MCF 10A (cell line): ENCODE measurements at regions not wholly inside any gene's neighbourhood (a gene's known extent, or its start where the extent isn't known, plus 50 kb on each side); places are given as distances from the start of the nearest gene placed in this dataset.

Source experiments
- BruUV-seq: library from RNA; stranded (reverse); fragments of 400-500 nt; replicated peaks from 2 replicates; lab custom pipeline; 2021; lab: Mats Ljungman, UMichigan
- CTCF ChIA-PET: fragments of 300-600 bp; sonication (Branson Sonifier 250); formaldehyde crosslinking; extraction: SDS; loops from one replicate; lab custom pipeline; 2021; ENCODE audit warnings: antibody characterized with exemption, inconsistent platforms; lab: Yijun Ruan, JAX
- POLR2A ChIA-PET: fragments of 300-600, 350-650 bp; sonication (Branson Sonifier 250); formaldehyde crosslinking; extraction: SDS; loops from one replicate; lab custom pipeline; 2020; ENCODE audit warnings: antibody characterized with exemption, inconsistent platforms; lab: Yijun Ruan, JAX
- DNase-seq: peaks from one replicate; pipeline ENCODE4 v3.0.0-alpha.2; 2018; ENCODE audit not compliant: unreplicated experiment
- H3K27ac Mint-ChIP-seq: one replicate; pipeline ENCODE4 v1.8.0; 2022; ENCODE audit warnings: mild to moderate bottlenecking, low read depth, mixed read lengths; ENCODE audit not compliant: unreplicated experiment
- H3K27me3 Mint-ChIP-seq: one replicate; pipeline ENCODE4 v1.8.0; 2022; ENCODE audit warnings: mixed read lengths; ENCODE audit not compliant: insufficient read depth, unreplicated experiment
- H3K36me3 Mint-ChIP-seq: one replicate; pipeline ENCODE4 v1.8.0; 2022; ENCODE audit warnings: mild to moderate bottlenecking, moderate library complexity, mixed read lengths; ENCODE audit not compliant: insufficient read depth, unreplicated experiment
- H3K4me1 Mint-ChIP-seq: one replicate; pipeline ENCODE4 v1.8.0; 2022; ENCODE audit warnings: mixed read lengths; ENCODE audit not compliant: insufficient read depth, unreplicated experiment
- H3K4me3 Mint-ChIP-seq: one replicate; pipeline ENCODE4 v1.8.0; 2022; ENCODE audit warnings: mild to moderate bottlenecking, moderate library complexity, mixed read lengths; ENCODE audit not compliant: unreplicated experiment
- H3K9me3 Mint-ChIP-seq: one replicate; pipeline ENCODE4 v1.8.0; 2022; ENCODE audit warnings: mixed read lengths; ENCODE audit not compliant: unreplicated experiment
- intact Hi-C: fragments of 100-400 bp; cut with micrococcal nuclease; formaldehyde crosslinking; loops from 2 replicates; pipeline ENCODE4 v1.14.1; 2022
- TF ChIP-seq, protein P1 (sequence below): fragments of 200-600 bp; IDR thresholded peaks from one replicate; pipeline ENCODE4 v1.8.0; 2022; ENCODE audit warnings: antibody characterized with exemption, mild to moderate bottlenecking; ENCODE audit not compliant: unreplicated experiment

DNA sequence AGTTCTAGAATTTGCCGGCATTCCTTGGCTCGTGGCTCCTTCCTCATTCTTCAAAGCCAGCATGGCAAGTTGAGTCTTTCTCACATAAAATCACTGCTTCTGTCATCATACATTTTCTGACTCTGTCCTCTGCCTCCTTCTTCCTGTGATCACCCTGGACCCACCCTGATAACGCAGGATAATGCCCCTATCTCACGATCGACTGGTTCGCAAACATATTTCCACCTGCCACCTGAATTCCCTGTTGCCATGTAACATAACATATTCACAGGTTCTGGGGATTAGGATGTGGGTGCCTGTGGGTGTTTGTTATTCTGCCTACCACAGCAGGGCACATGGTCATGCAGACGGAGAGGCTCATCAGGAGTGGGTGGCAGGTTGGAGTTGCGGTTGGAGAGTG lies 177.7 kb downstream of the NHLRC3 start:
- no peaks in the 10 kb centered on the region for H3K9me3 Mint-ChIP-seq

DNA sequence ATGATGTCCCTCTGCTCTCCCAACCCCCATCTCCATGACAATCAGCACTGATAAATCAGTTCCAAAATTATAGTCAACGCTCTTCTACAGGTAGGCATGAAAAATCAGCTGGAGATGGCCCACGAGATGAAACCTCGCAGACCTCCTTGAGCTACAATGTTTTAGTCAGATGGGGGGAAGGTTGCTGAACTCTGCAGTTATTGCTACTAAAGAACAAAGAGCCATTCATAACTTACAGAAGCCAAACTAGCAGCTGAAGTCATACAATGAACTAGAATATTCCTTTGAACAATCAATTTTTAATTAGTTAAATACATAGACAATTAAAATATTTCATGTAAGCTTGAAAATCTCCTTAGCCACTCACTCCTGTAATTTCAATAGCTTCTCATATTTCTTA lies 179.2 kb downstream of the NHLRC3 start:
- H3K4me3 Mint-ChIP-seq, result no peak overlapping the region
- H3K9me3 Mint-ChIP-seq, result no peaks in the 10 kb centered on the region
- no peaks in the 10 kb centered on the region for H3K36me3 Mint-ChIP-seq
- CTCF ChIA-PET, result interaction anchor here (1.0 to 1.1 kb wide), 2 partner anchors 25 to 398 kb away, joined by 3 read pairs; no protein-coding TSS in a partner anchor
- TF ChIP-seq, protein P1, sequence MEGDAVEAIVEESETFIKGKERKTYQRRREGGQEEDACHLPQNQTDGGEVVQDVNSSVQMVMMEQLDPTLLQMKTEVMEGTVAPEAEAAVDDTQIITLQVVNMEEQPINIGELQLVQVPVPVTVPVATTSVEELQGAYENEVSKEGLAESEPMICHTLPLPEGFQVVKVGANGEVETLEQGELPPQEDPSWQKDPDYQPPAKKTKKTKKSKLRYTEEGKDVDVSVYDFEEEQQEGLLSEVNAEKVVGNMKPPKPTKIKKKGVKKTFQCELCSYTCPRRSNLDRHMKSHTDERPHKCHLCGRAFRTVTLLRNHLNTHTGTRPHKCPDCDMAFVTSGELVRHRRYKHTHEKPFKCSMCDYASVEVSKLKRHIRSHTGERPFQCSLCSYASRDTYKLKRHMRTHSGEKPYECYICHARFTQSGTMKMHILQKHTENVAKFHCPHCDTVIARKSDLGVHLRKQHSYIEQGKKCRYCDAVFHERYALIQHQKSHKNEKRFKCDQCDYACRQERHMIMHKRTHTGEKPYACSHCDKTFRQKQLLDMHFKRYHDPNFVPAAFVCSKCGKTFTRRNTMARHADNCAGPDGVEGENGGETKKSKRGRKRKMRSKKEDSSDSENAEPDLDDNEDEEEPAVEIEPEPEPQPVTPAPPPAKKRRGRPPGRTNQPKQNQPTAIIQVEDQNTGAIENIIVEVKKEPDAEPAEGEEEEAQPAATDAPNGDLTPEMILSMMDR, result no peak
- POLR2A ChIA-PET, result interaction anchor here (1.5 kb wide), 1 partner anchor 8 kb away, joined by 4 read pairs; no protein-coding TSS in a partner anchor
- BruUV-seq, result no TSS peak
- no peak for DNase-seq
- H3K27ac Mint-ChIP-seq, result no peak overlapping the region
- peaks cover 74% of the 10 kb centered on the region for H3K27me3 Mint-ChIP-seq
- no peaks in the 10 kb centered on the region for H3K4me1 Mint-ChIP-seq
- intact Hi-C loops, result no loop called here

More for the DNA sequence above, 177.7 kb downstream of the NHLRC3 start:
- Mint-ChIP-seq H3K4me1 (no peaks in the 10 kb centered on the region), H3K27me3 (peaks cover 69% of the 10 kb centered on the region), H3K27ac (no peak overlapping the region), H3K36me3 (no peaks in the 10 kb centered on the region), H3K4me3 (no peak overlapping the region)
- POLR2A ChIA-PET, result no interaction called here
- CTCF ChIA-PET, result no interaction called here
- intact Hi-C loops, result no loop called here
- no peak for DNase-seq
- TF ChIP-seq, protein P1, result no peak
- no TSS peak for BruUV-seq

DNA sequence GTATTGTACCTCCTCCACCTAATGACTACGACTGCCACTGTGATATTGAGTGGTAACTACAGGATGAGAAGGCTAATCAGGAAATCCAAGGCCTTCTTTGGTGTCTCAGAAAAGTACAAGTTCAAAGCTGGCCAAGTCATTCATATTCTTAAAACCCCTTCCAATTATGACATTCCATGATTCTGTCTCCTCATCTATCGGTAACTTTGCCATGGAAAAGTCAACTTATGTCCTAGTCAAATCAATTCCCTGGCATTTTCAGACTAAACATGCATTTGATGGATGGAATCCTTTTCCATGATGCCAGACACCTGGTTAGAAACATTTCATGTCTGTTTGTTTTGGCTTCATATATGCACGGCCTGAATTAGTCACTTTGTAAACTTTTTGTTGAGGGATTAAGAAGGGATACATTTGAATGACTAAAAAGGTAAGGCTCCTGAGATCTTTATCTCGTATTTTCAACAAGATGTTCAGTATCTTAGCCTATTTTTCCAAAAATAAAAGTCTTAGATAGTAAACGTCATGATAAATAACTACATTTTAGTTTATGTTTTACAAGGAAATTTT lies 186.5 kb downstream of the NHLRC3 start:
- Mint-ChIP-seq H3K27me3 (peaks cover 83% of the 10 kb centered on the region), H3K4me1 (peaks cover 5% of the 10 kb centered on the region), H3K36me3 (no peaks in the 10 kb centered on the region), H3K9me3 (peaks cover 8% of the 10 kb centered on the region), H3K4me3 (no peak overlapping the region), H3K27ac (no peak overlapping the region)
- POLR2A ChIA-PET, result no interaction called here
- no TSS peak for BruUV-seq
- TF ChIP-seq, protein P1, result no peak
- peak; percentile 39 for DNase-seq
- intact Hi-C loops, result no loop called here
- CTCF ChIA-PET, result interaction anchor here (3.0 kb wide), 1 partner anchor 79 kb away, joined by 9 read pairs; no protein-coding TSS in a partner anchor

DNA sequence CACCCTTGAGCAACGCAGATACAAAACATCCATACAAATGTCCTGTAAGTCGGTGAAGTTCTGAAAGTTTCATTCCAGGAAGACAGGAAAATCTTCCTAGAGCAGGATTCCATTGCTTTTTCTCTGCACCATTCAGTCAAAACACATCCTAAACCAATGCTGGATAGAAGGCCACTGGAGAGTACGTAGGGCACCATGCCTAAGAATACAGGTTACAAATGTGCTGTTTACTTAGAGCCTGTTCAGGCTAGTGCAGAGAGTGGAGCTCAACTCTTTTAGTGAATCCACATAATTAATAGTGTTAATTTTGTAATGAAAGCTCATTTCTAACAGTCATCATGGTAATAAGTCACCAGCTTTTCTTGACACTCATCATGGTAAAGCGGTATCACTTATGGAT lies 187.6 kb downstream of the NHLRC3 start:
- BruUV-seq, result no TSS peak
- TF ChIP-seq, protein P1, result no peak
- DNase-seq, result no peak
- Mint-ChIP-seq H3K4me1 (peaks cover 5% of the 10 kb centered on the region), H3K9me3 (peaks cover 8% of the 10 kb centered on the region), H3K36me3 (no peaks in the 10 kb centered on the region), H3K27ac (no peak overlapping the region), H3K27me3 (peaks cover 94% of the 10 kb centered on the region), H3K4me3 (no peak overlapping the region)
- intact Hi-C loops, result no loop called here
- ChIA-PET CTCF (interaction anchor here (0.6 to 3.0 kb wide), 3 partner anchors 35 to 81 kb away, joined by 3 to 9 read pairs (median 4); no protein-coding TSS in a partner anchor), POLR2A (interaction anchor here (0.8 to 1.0 kb wide), 3 partner anchors 8 to 188 kb away, joined by 3 to 4 read pairs (median 4); partner anchors contain the start of genes NHLRC3 and PROSER1)
